Thyroid gland (tissue), 4 donors: ENCODE measurements at regions not wholly inside any gene's neighbourhood (a gene's known extent, or its start where the extent isn't known, plus 50 kb on each side); places are given as distances from the start of the nearest gene placed in this dataset.

Source experiments
- DNase-seq, 2 donors: peaks; one replicate each; pipeline ENCODE4 v3.0.0-alpha.2; 2019
- H3K27ac ChIP-seq, 3 donors: fragments of 200-600 bp; sonication (generic); 1 replicate in 2 of 3; 2 replicates in 1 of 3; pipeline ENCODE4 v1.5.1; 2016 to 2019; ENCODE audit warnings: mild to moderate bottlenecking in 1 of 3, moderate library complexity in 1 of 3
- H3K27me3 ChIP-seq: fragments of 200-600 bp; sonication (generic); one replicate; pipeline ENCODE4 v1.5.1; 2019
- H3K36me3 ChIP-seq, 2 donors: fragments of 200-600 bp; sonication (generic); one replicate each; pipeline ENCODE4 v1.5.1; 2016 to 2019
- H3K4me1 ChIP-seq, 2 donors: fragments of 200-600 bp; sonication (generic); one replicate each; pipeline ENCODE4 v1.5.1; 2017 to 2019
- H3K4me3 ChIP-seq, 3 donors: fragments of 200-600 bp; sonication (generic); replicated peaks in 1 of 3; 1 replicate in 2 of 3; 2 replicates in 1 of 3; pipeline ENCODE4 v1.5.1; 2016; ENCODE audit warnings: mild to moderate bottlenecking in 1 of 3
- H3K9me3 ChIP-seq: fragments of 200-600 bp; sonication (generic); one replicate; pipeline ENCODE4 v1.5.1; 2017
- CTCF ChIP-seq, 6 experiments: fragments of 200-600 bp in 3 of 6; fragments of 450-650 bp in 3 of 6; sonication (generic) in 3 of 6; IDR thresholded peaks; one replicate each; pipeline ENCODE4 v1.5.1; 2016 to 2019; ENCODE audit warnings: antibody characterized with exemption in 6 of 6, mild to moderate bottlenecking in 2 of 6, inconsistent platforms in 1 of 6, moderate library complexity in 1 of 6
- POLR2A ChIP-seq, 2 donors: fragments of 450-650 bp; IDR thresholded peaks; one replicate each; pipeline ENCODE4 v1.6.1; 2017; ENCODE audit warnings: antibody characterized with exemption in 2 of 2, mild to moderate bottlenecking in 2 of 2, moderate library complexity in 1 of 2
- WGBS, 2 donors: methylation state at CpG; one replicate each; pipeline ENCODE4 v1.1.5; 2017; 5-methylcytosine and 5-hydroxymethylcytosine counted together
- intact Hi-C: fragments of 100-400 bp; cut with DNase I; formaldehyde crosslinking; loops from one replicate; pipeline ENCODE4 v1.15.1; 2023

- H3K36me3 ChIP-seq: no peaks in the 10 kb centered on the region
- H3K4me1 ChIP-seq: no peaks in the 10 kb centered on the region
- no peaks in the 10 kb centered on the region for H3K9me3 ChIP-seq
- WGBS, 2 donors: 47 to 64% methylated on average over 2 of the region's 2 CpGs
- TF ChIP-seq POLR2A (IDR thresholded peaks at IDR 0.05) (no peak), CTCF (IDR thresholded peaks at IDR 0.05) (no peak)
- no peak for DNase-seq
- intact Hi-C loops: no loop called here
- H3K27ac ChIP-seq: no peak overlapping the region
- no peaks in the 10 kb centered on the region for H3K27me3 ChIP-seq
- no peak overlapping the region for H3K4me3 ChIP-seq
Observed at GRCh38 chrX:54695231-54695630, 102.8 kb downstream of the ITIH6 start.

- Histone ChIP-seq H3K27me3 (no peaks in the 10 kb centered on the region), H3K4me1 (no peaks in the 10 kb centered on the region), H3K27ac (no peak overlapping the region), H3K4me3 (no peak overlapping the region), H3K9me3 (no peaks in the 10 kb centered on the region), H3K36me3 (no peaks in the 10 kb centered on the region)
- no peak for DNase-seq
- intact Hi-C loops: no loop called here
- TF ChIP-seq CTCF (IDR thresholded peaks at IDR 0.05) (no peak), POLR2A (IDR thresholded peaks at IDR 0.05) (no peak)
- whole genome bisulfite sequencing, 2 donors: 47 to 58% methylated on average over 4 to 6 of the region's 6 CpGs
Observed at GRCh38 chrX:54695816-54696487, 102.1 kb downstream of the ITIH6 start.
